H1 (cell line): ENCODE measurements at regions not wholly inside any gene's neighbourhood (a gene's known extent, or its start where the extent isn't known, plus 50 kb on each side); places are given as distances from the start of the nearest gene placed in this dataset.

Source experiments
- CTCF ChIA-PET: fragments of 300-600 bp; sonication (Branson Sonifier 250); formaldehyde crosslinking; loops from one replicate; lab custom pipeline; 2021; ENCODE audit not compliant: partially characterized antibody; lab: Charles Lee
- POLR2A ChIA-PET: fragments of 300-600 bp; sonication (Branson Sonifier 250); formaldehyde crosslinking; loops from one replicate; lab custom pipeline; 2021; ENCODE audit warnings: inconsistent platforms; ENCODE audit not compliant: partially characterized antibody; lab: Charles Lee
- DNase-seq, 2 experiments: peaks; one replicate each; pipeline versions ENCODE4 v3.0.0 to v3.0.0-alpha.2; 2010 to 2022; ENCODE audit warnings: low spot score in 2 of 2, low read depth in 1 of 2, mixed read lengths in 1 of 2
- FAIRE-seq: peaks from 2 replicates; lab custom pipeline; 2011; peaks lifted over from hg19 to GRCh38; lab: Jason Lieb, UNC
- H2AFZ ChIP-seq: 2 replicates; pipeline ENCODE4 v1.8.1; 2012; ENCODE audit warnings: low read length, inconsistent platforms
- H2AK5ac ChIP-seq: 2 replicates; pipeline ENCODE4 v1.6.1; 2013; ENCODE audit warnings: low read depth, low read length
- H2BK120ac ChIP-seq: replicated peaks from 2 replicates; pipeline ENCODE3; 2013; ENCODE audit warnings: low read depth, low read length, inconsistent platforms
- H2BK12ac ChIP-seq: 2 replicates; pipeline ENCODE4 v1.6.1; 2013; ENCODE audit warnings: low read depth, low read length
- H2BK15ac ChIP-seq: 2 replicates; pipeline ENCODE4 v1.6.1; 2013; ENCODE audit warnings: low read length
- H2BK20ac ChIP-seq: 2 replicates; pipeline ENCODE4 v1.6.1; 2013; ENCODE audit warnings: low read length
- H2BK5ac ChIP-seq: 2 replicates; pipeline ENCODE4 v1.6.1; 2013; ENCODE audit warnings: low read depth, low read length
- H3K14ac ChIP-seq: 2 replicates; pipeline ENCODE4 v1.6.1; 2013; ENCODE audit warnings: inconsistent platforms; ENCODE audit not compliant: insufficient read length
- H3K18ac ChIP-seq: 2 replicates; pipeline ENCODE4 v1.6.1; 2013; ENCODE audit warnings: low read length; ENCODE audit errors: extremely low read depth
- H3K23ac ChIP-seq: 2 replicates; pipeline ENCODE4 v1.6.1; 2013; ENCODE audit warnings: inconsistent platforms; ENCODE audit not compliant: insufficient read length
- H3K23me2 ChIP-seq: 2 replicates; pipeline ENCODE4 v1.6.1; 2013; ENCODE audit warnings: low read depth, low read length
- H3K27ac ChIP-seq: 2 replicates; pipeline ENCODE4 v1.6.1; 2011; ENCODE audit warnings: low read depth, low read length, inconsistent platforms
- H3K27me3 ChIP-seq, 4 experiments: replicated peaks in 1 of 4; 1 replicate in 1 of 4; 2 replicates in 3 of 4; pipeline versions ENCODE4 v1.6.1 to v1.8.1; 2011 to 2013; ENCODE audit warnings: low read length in 3 of 4, mild to moderate bottlenecking in 3 of 4, inconsistent platforms in 2 of 4, mixed read lengths in 2 of 4, moderate library complexity in 1 of 4; ENCODE audit not compliant: control insufficient read depth in 3 of 4, insufficient read depth in 3 of 4; ENCODE audit errors: extremely low read depth in 1 of 4
- H3K36me3 ChIP-seq, 4 experiments: 2 replicates each; pipeline versions ENCODE4 v1.6.1 to v1.8.1; 2011 to 2013; ENCODE audit warnings: mild to moderate bottlenecking in 4 of 4, low read length in 3 of 4, moderate library complexity in 2 of 4, control low read depth in 1 of 4, inconsistent platforms in 1 of 4; ENCODE audit not compliant: insufficient read depth in 4 of 4, control insufficient read depth in 2 of 4
- H3K4ac ChIP-seq: replicated peaks from 2 replicates; pipeline ENCODE3; 2013; ENCODE audit warnings: low read length, low read depth, mixed read lengths, inconsistent platforms; ENCODE audit not compliant: insufficient read length
- H3K4me1 ChIP-seq, 4 experiments: replicated peaks in 1 of 4; 1 replicate in 1 of 4; 2 replicates in 3 of 4; pipeline versions ENCODE4 v1.6.1 to v1.8.1; 2011 to 2013; ENCODE audit warnings: low read length in 3 of 4, inconsistent platforms in 2 of 4, mixed read lengths in 1 of 4; ENCODE audit not compliant: insufficient read depth in 4 of 4, control insufficient read depth in 3 of 4
- H3K4me2 ChIP-seq, 2 experiments: 2 replicates each; pipeline versions ENCODE4 v1.6.1 to v1.8.1; 2011 to 2013; ENCODE audit warnings: low read depth in 2 of 2, low read length in 2 of 2, control low read depth in 1 of 2, inconsistent platforms in 1 of 2, mild to moderate bottlenecking in 1 of 2; ENCODE audit not compliant: insufficient read depth in 1 of 2
- H3K4me3 ChIP-seq, 4 experiments: fragments of 200-600, 300-600 bp in 1 of 4; sonication (generic), shearing (Covaris generic), sonication (Bioruptor Twin) in 1 of 4; 2 replicates each; pipeline versions ENCODE4 v1.5.1 to v1.8.1; 2011 to 2016; ENCODE audit warnings: low read length in 4 of 4, low read depth in 3 of 4, control low read depth in 2 of 4, inconsistent platforms in 2 of 4, mild to moderate bottlenecking in 2 of 4, mixed read lengths in 1 of 4, moderate library complexity in 1 of 4; ENCODE audit not compliant: insufficient read depth in 2 of 4; ENCODE audit errors: extremely low read depth in 1 of 4
- H3K56ac ChIP-seq: replicated peaks from 2 replicates; pipeline ENCODE3; 2013; ENCODE audit warnings: low read depth, mild to moderate bottlenecking, mixed read lengths, low read length, inconsistent platforms; ENCODE audit not compliant: insufficient read length
- H3K79me1 ChIP-seq: 2 replicates; pipeline ENCODE4 v1.6.1; 2013; ENCODE audit warnings: low read depth, low read length, control low read depth
- H3K79me2 ChIP-seq, 2 experiments: 2 replicates each; pipeline versions ENCODE4 v1.6.1 to v1.8.1; 2012 to 2013; ENCODE audit warnings: low read length in 2 of 2, mild to moderate bottlenecking in 2 of 2, inconsistent platforms in 1 of 2; ENCODE audit not compliant: insufficient read depth in 2 of 2, control insufficient read depth in 1 of 2
- H3K9ac ChIP-seq, 4 experiments: replicated peaks in 1 of 4; 1 replicate in 1 of 4; 2 replicates in 3 of 4; pipeline versions ENCODE4 v1.6.1 to v1.8.1; 2011 to 2013; ENCODE audit warnings: low read depth in 3 of 4, low read length in 3 of 4, control low read depth in 2 of 4, mild to moderate bottlenecking in 2 of 4, moderate library complexity in 2 of 4, inconsistent platforms in 1 of 4; ENCODE audit errors: extremely low read depth in 1 of 4
- H3K9me3 ChIP-seq, 2 experiments: 2 replicates each; pipeline versions ENCODE4 v1.6.1 to v1.8.1; 2012 to 2013; ENCODE audit warnings: mild to moderate bottlenecking in 2 of 2, moderate library complexity in 2 of 2, control low read depth in 1 of 2, inconsistent platforms in 1 of 2, low read depth in 1 of 2, low read length in 1 of 2, mixed read lengths in 1 of 2; ENCODE audit not compliant: insufficient read depth in 2 of 2
- H4K20me1 ChIP-seq, 2 experiments: replicated peaks in 1 of 2; 2 replicates each; pipeline versions ENCODE3 to v1.8.1; 2011 to 2013; ENCODE audit warnings: inconsistent platforms in 2 of 2, low read length in 2 of 2, mild to moderate bottlenecking in 1 of 2; ENCODE audit not compliant: insufficient read depth in 2 of 2, control insufficient read depth in 1 of 2
- H4K5ac ChIP-seq: 2 replicates; pipeline ENCODE4 v1.6.1; 2013; ENCODE audit warnings: low read length, low read depth, mixed read lengths, inconsistent platforms; ENCODE audit not compliant: insufficient read length
- H4K8ac ChIP-seq: 2 replicates; pipeline ENCODE4 v1.8.0; 2013; ENCODE audit warnings: mild to moderate bottlenecking, moderate library complexity, low read length, inconsistent platforms; ENCODE audit not compliant: insufficient read depth; ENCODE audit errors: extremely low read depth
- H4K91ac ChIP-seq: replicated peaks from 2 replicates; pipeline ENCODE3; 2013; ENCODE audit warnings: low read length, mixed read lengths, inconsistent platforms; ENCODE audit not compliant: insufficient read length
- CHD1 ChIP-seq: IDR thresholded peaks from 2 replicates; pipeline ENCODE4 v1.6.1; 2012; ENCODE audit warnings: low read depth, low read length, improper control_type of control experiment
- CREB1 ChIP-seq: IDR thresholded peaks from 2 replicates; pipeline ENCODE4 v1.6.1; 2012; ENCODE audit warnings: inconsistent platforms
- EGR1 ChIP-seq: IDR thresholded peaks from 2 replicates; pipeline ENCODE4 v1.6.1; 2011; ENCODE audit warnings: low read depth, low read length, borderline replicate concordance
- GTF2F1 ChIP-seq: IDR thresholded peaks from 2 replicates; pipeline ENCODE4 v1.6.1; 2012; ENCODE audit warnings: low read depth, low read length, improper control_type of control experiment, borderline replicate concordance
- NRF1 ChIP-seq: IDR thresholded peaks from 2 replicates; pipeline ENCODE4 v1.6.1; 2011; ENCODE audit warnings: mild to moderate bottlenecking, low read depth, low read length, improper control_type of control experiment
- RFX5 ChIP-seq: IDR thresholded peaks from 2 replicates; pipeline ENCODE4 v1.6.1; 2011; ENCODE audit warnings: low read depth, low read length, improper control_type of control experiment, borderline replicate concordance
- SIN3A ChIP-seq, 2 experiments: IDR thresholded peaks in 1 of 2; conservative IDR thresholded peaks in 1 of 2; 2 replicates each; pipeline ENCODE4 v1.6.1; 2011 to 2012; ENCODE audit warnings: low read length in 2 of 2, improper control_type of control experiment in 1 of 2, low read depth in 1 of 2, mild to moderate bottlenecking in 1 of 2
- TBP ChIP-seq: IDR thresholded peaks from 2 replicates; pipeline ENCODE4 v1.6.1; 2011; ENCODE audit warnings: low read depth, low read length, improper control_type of control experiment
- WGBS, 2 experiments: shearing (Covaris generic) in 1 of 2; methylation state at CpG; one replicate each; pipeline versions ENCODE4 v1.1.6 to v1.1.7; 2013 to 2015; ENCODE audit warnings: low lambda C conversion rate in 2 of 2, mixed read lengths in 2 of 2, inconsistent platforms in 1 of 2, low coverage in 1 of 2, missing lambda C conversion rate in 1 of 2; ENCODE audit not compliant: insufficient replicate concordance in 2 of 2, insufficient coverage in 1 of 2, insufficient read length in 1 of 2; ENCODE audit errors: extremely low coverage in 1 of 2, missing lambda C conversion rate in 1 of 2; 5-methylcytosine and 5-hydroxymethylcytosine counted together

- no peak for FAIRE-seq
- no peak overlapping the region for H2AK5ac ChIP-seq
- H4K5ac ChIP-seq = no peak overlapping the region
- no peaks in the 10 kb centered on the region for H4K20me1 ChIP-seq
- no peak overlapping the region for H3K14ac ChIP-seq
- H3K27ac ChIP-seq = no peak overlapping the region
- H3K4ac ChIP-seq = no peak overlapping the region
- no peak overlapping the region for H2BK120ac ChIP-seq
- POLR2A ChIA-PET = no interaction called here
- no peaks in the 10 kb centered on the region for H3K27me3 ChIP-seq
- no peaks in the 10 kb centered on the region for H3K79me2 ChIP-seq
- no peak overlapping the region for H3K4me3 ChIP-seq
- H3K79me1 ChIP-seq = no peaks in the 10 kb centered on the region
- CTCF ChIA-PET = no interaction called here
- H3K4me2 ChIP-seq = no peak overlapping the region
- no peak overlapping the region for H2BK20ac ChIP-seq
- H3K23me2 ChIP-seq = no peaks in the 10 kb centered on the region
- no peak overlapping the region for H2AFZ ChIP-seq
- no peak overlapping the region for H4K8ac ChIP-seq
- H3K23ac ChIP-seq = no peak overlapping the region
- 91% methylated on average over 2 of the region's 2 CpGs; no CpG with 5 or more reads in 1 of the 2 experiments for WGBS, 2 experiments
- H3K9me3 ChIP-seq = peaks cover 0 to 10% of the 10 kb centered on the region in 2 experiments; a peak in 1 of 4 replicates
- H2BK12ac ChIP-seq = no peak overlapping the region
- no peaks in the 10 kb centered on the region for H3K36me3 ChIP-seq
- no peak overlapping the region for H3K18ac ChIP-seq
- no peak overlapping the region for H2BK5ac ChIP-seq
- DNase-seq = no peak
- H3K4me1 ChIP-seq = no peaks in the 10 kb centered on the region
- no peak overlapping the region for H3K56ac ChIP-seq
- no peak overlapping the region for H2BK15ac ChIP-seq
- H3K9ac ChIP-seq = no peak overlapping the region
- H4K91ac ChIP-seq = no peak overlapping the region
- TF ChIP-seq NRF1 (no peak), RFX5 (no peak), GTF2F1 (no peak), CREB1 (no peak), TBP (no peak), EGR1 (no peak), CHD1 (no peak), SIN3A (conservative IDR thresholded peaks at IDR 0.05 in 1 of 2, IDR thresholded peaks at IDR 0.05 in 1 of 2; ENCODE audit: low read depth in 1 of 2, low read length in 2 of 2) (no peak)
- TF ChIP-seq, all 59 proteins: peak for 0
Observed at GRCh38 chr1:164071288-164071687, 487.7 kb upstream of the PBX1 start.
